ENCODE measurements at regions not wholly inside any gene's neighbourhood (a gene's known extent, or its start where the extent isn't known, plus 50 kb on each side); places are given as distances from the start of the nearest gene placed in this dataset.

- no peak for TF ChIP-seq ZFP3 (CRISPR knock-in tag; IDR thresholded peaks at IDR 0.05)
- no peak for TF ChIP-seq ARNTL (CRISPR knock-in tag; IDR thresholded peaks at IDR 0.05; ENCODE audit: borderline replicate concordance, low read depth)
- no peak for TF ChIP-seq PPARA (CRISPR knock-in tag; IDR thresholded peaks at IDR 0.05; ENCODE audit: borderline replicate concordance)
- TF ChIP-seq ZFP30 (CRISPR knock-in tag; IDR thresholded peaks at IDR 0.05) = no peak
- no peak for TF ChIP-seq ZNF8 (CRISPR knock-in tag; IDR thresholded peaks at IDR 0.05)
- TF ChIP-seq ZNF565 (CRISPR knock-in tag; conservative IDR thresholded peaks at IDR 0.05; ENCODE audit: low read depth) = no peak
- TF ChIP-seq ZNF70 (CRISPR knock-in tag; IDR thresholded peaks at IDR 0.05) = no peak
- TF ChIP-seq PATZ1 (CRISPR knock-in tag; IDR thresholded peaks at IDR 0.05; ENCODE audit: borderline replicate concordance) = no peak
- no peak for TF ChIP-seq RARB (CRISPR knock-in tag; IDR thresholded peaks at IDR 0.05)
- no peak for TF ChIP-seq ZC3H10 (CRISPR knock-in tag; IDR thresholded peaks at IDR 0.05)
- no peak for TF ChIP-seq SNAI2 (CRISPR knock-in tag; IDR thresholded peaks at IDR 0.05)
- no peak for TF ChIP-seq TOX (CRISPR knock-in tag; IDR thresholded peaks at IDR 0.05; ENCODE audit: borderline replicate concordance)
Observed at GRCh38 chr5:175025077-175025476, 300.7 kb downstream of the MSX2 start.
